ENCODE measurements at regions not wholly inside any gene's neighbourhood (a gene's known extent, or its start where the extent isn't known, plus 50 kb on each side); places are given as distances from the start of the nearest gene placed in this dataset.

- Histone ChIP-seq H3K27ac (ENCODE audit: control insufficient read depth, insufficient read depth) (no peak overlapping the region), H4K20me1 (ENCODE audit: control insufficient read depth, insufficient read depth) (no peaks in the 10 kb centered on the region), H3K4me2 (ENCODE audit: control insufficient read depth, insufficient read depth) (no peak overlapping the region), H3K9ac (ENCODE audit: control insufficient read depth, insufficient read depth, low read length) (no peak overlapping the region), H3K27me3 (replicated peaks in 1 of 2; ENCODE audit: control insufficient read depth in 2 of 2, insufficient read depth in 2 of 2, low read length in 1 of 2) (no peaks in the 10 kb centered on the region), H3K4me3 (no peak overlapping the region), H3K9me3 (replicated peaks; ENCODE audit: control insufficient read depth, insufficient read depth, low read length) (no peaks in the 10 kb centered on the region), H3K36me3 (ENCODE audit: control insufficient read depth in 2 of 2, insufficient read depth in 2 of 2, low read length in 1 of 2) (no peaks in the 10 kb centered on the region), H2AFZ (ENCODE audit: control insufficient read depth, low read depth, low read length) (no peak overlapping the region), H3K4me1 (ENCODE audit: control insufficient read depth, insufficient read depth, low read length) (no peaks in the 10 kb centered on the region), H3K79me2 (ENCODE audit: control insufficient read depth, insufficient read depth, low read length) (no peaks in the 10 kb centered on the region)
- DNase-seq (ENCODE audit: low read depth, low spot score) (no peak), FAIRE-seq (no peak), ATAC-seq (no peak)
- RAD21 ChIA-PET (ENCODE audit: unreplicated experiment): no interaction called here
- 28% methylated on average over 5 of the region's 5 CpGs for WGBS (ENCODE audit: insufficient coverage, insufficient replicate concordance, low lambda C conversion rate, missing lambda C conversion rate)
- SMC1A ChIA-PET (ENCODE audit: uncharacterized antibody, unreplicated experiment): interaction anchor here (1.2 kb wide), 1 partner anchor 17 kb away, joined by 3 read pairs; no protein-coding TSS in a partner anchor
- CTCF ChIA-PET: interaction anchor here (1.1 kb wide), 2 partner anchors 9 to 16 kb away, joined by 3 read pairs; no protein-coding TSS in a partner anchor
- BruUV-seq (replicated peaks): no TSS peak
- TF ChIP-seq ZBTB4 (CRISPR knock-in tag; IDR thresholded peaks at IDR 0.05): no peak
- no peak for TF ChIP-seq ZNF687 (IDR thresholded peaks at IDR 0.05)
- no peak for TF ChIP-seq ASH2L (IDR thresholded peaks at IDR 0.05; ENCODE audit: borderline replicate concordance, low read depth)
- no peak for TF ChIP-seq KAT2A (conservative IDR thresholded peaks at IDR 0.05; ENCODE audit: control insufficient read depth, low read depth, low read length)
- no peak for TF ChIP-seq STAT3 (IDR thresholded peaks at IDR 0.05; ENCODE audit: low read depth, low read length)
- no peak for TF ChIP-seq CHD4 (IDR thresholded peaks at IDR 0.05)
- no peak for TF ChIP-seq E4F1 (IDR thresholded peaks at IDR 0.05; ENCODE audit: borderline replicate concordance, partially characterized antibody)
- POLR2A ChIA-PET: no interaction called here
- in situ Hi-C loops (cut with MboI) (no loop called here), intact Hi-C loops (cut with micrococcal nuclease; ENCODE audit: unreplicated experiment) (no loop called here)
These were observed 194.1 kb downstream of the SH2D1A start for GRCh38 chrX:124540474-124540873.
